ENCODE measurements at regions not wholly inside any gene's neighbourhood (a gene's known extent, or its start where the extent isn't known, plus 50 kb on each side); places are given as distances from the start of the nearest gene placed in this dataset.
A peak's percentile ranks its signal among the peaks of the same experiment; 100 is the strongest.

DNA sequence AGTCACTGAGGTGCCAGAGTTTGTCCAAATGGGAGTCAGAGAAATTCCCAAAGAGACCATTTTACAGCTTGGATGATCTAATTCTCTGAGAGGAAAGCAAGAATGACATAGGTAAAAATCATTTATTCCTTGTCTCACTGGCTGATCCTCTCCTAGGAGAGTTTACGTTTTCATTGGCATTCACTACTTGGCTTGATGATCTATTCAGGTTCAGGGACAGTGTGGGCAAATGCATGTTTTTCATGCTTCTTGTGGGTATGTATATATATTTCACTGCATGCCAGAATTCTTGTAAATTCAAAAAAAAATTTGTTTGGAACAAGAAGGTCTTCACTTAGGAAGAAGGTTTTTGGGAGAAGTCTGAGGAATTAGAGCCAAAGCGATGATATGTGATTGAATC is 403.4 kb upstream of the JAG1 start:
- FAIRE-seq (no peak), DNase-seq (ENCODE audit: low spot score) (no peak)

- DNase-seq (ENCODE audit: low spot score) (no peak), FAIRE-seq (no peak)
Observed at GRCh38 chr20:11080010-11080409, 406.2 kb upstream of the JAG1 start.

- no peak for FAIRE-seq
- DNase-seq (ENCODE audit: low spot score) = no peak
Observed at GRCh38 chr20:11080781-11081377, 407.1 kb upstream of the JAG1 start.

DNA sequence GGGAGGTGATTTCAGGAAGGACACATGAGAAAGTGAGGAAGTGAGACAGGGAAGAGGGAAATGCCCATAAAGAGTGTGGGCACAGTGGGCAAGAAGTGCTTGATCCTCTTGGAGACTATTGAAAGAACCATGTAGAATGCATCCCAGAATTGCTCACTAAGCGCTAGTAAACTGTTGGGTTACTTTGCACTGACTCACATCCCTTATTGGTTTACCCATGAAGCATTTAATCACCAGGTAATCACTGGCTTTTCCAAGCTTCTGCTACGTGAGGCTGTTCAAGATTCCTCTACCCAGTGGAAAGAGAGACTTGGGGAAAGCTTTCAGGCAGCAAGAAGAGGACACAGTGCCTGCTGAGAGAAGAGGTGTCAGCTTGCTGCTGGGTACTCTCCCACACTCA is 410.0 kb upstream of the JAG1 start:
- DNase-seq (ENCODE audit: low spot score) = peak; percentile 36
- FAIRE-seq = no peak

- DNase-seq (ENCODE audit: low spot score) (no peak), FAIRE-seq (no peak)
Observed at GRCh38 chr20:11084508-11084907, 410.7 kb upstream of the JAG1 start.

DNA sequence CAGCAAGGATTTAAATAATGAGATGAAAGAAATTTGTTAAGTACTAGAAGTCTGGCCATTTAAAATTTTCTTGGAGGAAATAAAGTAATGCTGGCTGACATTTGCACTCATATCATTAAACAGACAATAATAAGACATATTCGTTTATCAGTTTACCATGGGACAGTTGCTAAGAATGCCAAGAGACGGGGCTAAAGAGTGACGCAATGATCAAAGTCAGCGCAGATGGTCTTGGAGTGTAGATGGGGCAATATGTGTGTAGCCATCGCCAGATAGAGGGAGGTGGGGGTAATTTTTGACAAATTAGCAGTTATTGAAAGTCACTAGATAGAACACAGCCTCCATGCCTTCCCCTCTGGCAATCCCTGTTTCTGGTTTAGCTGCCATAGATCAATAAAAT is 413.2 kb upstream of the JAG1 start:
- FAIRE-seq = no peak

DNA sequence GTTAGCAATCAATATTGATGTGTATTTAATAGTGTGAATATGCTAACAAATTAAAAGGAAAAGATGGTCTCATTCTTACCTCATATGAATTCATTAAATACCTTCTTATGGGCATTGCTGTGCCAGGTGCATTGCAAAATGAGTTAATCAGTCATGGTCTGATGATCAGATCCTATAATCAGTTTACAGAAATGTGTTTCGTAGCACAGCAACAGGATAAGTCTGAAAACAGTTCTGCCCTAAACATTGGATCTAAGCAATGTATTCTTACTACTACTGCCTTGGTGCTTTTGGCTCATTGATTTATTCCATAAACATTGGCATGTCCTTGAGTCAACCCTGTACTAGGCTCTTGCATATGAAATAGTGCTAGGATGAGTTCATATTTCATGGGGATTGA is 417.0 kb upstream of the JAG1 start:
- no peak for DNase-seq (ENCODE audit: low spot score)
- FAIRE-seq = no peak

More for the DNA sequence above, 413.2 kb upstream of the JAG1 start:
- no peak for DNase-seq (ENCODE audit: low spot score)

DNA sequence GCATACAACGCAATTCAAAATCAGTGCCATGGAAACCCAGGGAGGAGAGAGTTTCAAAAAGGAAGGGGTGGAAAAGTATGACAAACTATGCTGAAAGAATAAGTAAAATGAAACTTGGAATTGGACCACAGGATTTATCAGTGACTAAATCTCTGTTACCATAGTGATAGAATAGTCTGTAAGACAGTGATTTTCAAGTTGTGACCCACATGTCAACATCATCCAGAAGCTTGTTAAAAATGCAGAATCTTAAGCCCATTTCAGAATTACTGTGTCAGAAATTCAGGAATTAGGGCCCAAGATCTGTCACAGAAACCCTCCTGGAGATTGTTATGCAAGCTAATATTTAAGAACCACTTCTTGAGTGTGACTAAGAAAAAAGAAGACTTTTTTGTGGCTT is 417.7 kb upstream of the JAG1 start:
- FAIRE-seq = no peak
- no peak for DNase-seq (ENCODE audit: low spot score)

DNA sequence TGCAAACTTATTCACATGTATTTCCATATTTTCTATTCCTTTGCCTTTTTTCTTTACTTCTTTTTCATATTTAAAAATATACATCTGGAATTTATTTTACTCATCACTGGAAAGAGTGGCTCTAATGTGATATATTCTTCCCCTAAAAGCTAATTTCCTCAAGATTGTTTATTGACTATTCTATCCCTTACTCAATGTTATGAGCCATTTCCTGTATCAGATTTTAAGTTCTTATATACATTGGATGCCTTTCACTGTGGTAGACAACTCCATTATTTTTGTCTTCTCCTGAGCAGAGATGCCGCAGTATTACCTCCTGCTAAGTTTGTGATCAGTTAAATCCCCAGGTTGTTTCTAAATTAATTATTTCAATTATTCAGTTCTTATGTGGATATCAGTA is 418.4 kb upstream of the JAG1 start:
- DNase-seq (ENCODE audit: low spot score) = no peak
- FAIRE-seq = no peak

DNA sequence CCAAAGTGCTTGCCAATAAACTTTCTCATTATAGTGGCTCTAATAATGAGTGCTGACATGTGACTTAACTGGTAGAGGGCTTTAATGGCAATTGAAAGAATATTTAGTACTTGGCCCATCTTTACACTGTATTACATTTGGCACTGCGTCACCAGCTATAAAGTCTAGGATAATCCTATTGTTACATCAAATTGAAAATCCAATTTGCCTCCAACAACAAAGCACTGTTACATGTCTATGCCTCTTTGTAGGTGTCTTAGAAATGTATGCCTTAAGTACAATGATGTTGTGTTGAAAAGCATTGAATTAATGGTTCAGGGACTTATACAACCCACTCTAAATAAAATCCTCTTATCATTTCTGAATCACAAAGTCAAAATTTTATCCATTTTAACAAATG is 420.4 kb upstream of the JAG1 start:
- no peak for FAIRE-seq
- DNase-seq (ENCODE audit: low spot score) = no peak

DNA sequence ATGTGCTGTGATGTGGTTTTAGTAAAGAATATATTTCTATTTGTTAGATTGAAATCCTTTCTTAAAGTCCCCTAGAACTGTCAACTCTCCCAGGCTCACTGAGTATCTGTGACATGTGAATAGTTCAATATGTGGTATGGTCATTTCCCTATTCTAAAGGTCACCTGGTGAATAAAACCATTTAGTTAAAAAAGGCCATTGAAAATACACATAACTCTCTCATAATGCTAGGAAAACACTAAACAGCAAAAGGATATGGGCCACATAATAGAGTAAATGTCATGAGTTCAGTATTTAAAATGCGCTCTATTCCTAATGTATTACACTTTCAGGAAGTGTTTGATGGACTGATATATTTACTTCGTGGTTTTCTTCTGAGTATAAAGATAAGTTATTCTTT is 420.9 kb upstream of the JAG1 start:
- FAIRE-seq = no peak

GRCh38 chr20:11098888-11099287 is 425.1 kb upstream of the JAG1 start:
- no peak for DNase-seq (ENCODE audit: low spot score)

More for the DNA sequence above, 420.9 kb upstream of the JAG1 start:
- DNase-seq (ENCODE audit: low spot score) = no peak

GRCh38 chr20:11101243-11101642 is 427.4 kb upstream of the JAG1 start:
- FAIRE-seq = no peak

More at GRCh38 chr20:11098888-11099287, 425.1 kb upstream of the JAG1 start:
- no peak for FAIRE-seq

DNA sequence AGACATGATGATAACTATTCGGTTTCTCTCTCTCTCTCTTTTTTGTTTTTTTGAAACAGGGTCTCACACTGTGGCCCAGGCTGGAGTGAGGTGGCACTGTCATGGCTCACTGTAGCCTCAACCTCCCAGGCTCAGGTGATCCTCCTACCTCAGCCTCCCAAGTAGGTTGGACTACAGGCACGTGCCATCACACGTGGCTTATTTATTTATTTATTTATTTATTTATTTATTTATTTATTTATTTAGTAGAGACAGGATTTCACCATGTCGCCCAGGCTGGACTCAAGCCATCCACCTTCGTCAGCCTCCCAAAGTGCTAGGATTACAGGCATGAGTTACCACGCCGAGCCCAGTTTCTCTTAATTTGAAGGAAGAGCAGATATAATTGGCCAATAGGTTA is 427.9 kb upstream of the JAG1 start:
- DNase-seq (ENCODE audit: low spot score) = no peak
- no peak for FAIRE-seq

More at GRCh38 chr20:11101243-11101642, 427.4 kb upstream of the JAG1 start:
- no peak for DNase-seq (ENCODE audit: low spot score)

DNA sequence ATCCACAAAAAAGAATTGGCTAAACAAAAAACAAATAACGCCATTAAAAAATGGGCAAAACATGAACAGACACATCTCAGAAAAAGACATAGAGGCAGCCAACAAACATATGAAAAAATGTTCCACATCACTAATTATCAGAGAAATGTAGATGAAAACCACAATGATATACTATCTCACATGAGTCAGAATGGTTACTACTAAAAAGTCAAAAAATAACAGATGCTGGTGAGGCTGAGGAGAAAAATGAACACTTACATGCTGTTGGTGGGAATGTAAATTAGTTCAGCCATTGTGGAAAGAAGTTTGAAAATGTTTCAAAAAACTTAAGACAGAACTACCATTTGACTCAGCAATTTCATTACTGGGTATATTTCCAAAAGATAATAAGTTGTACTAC is 430.1 kb upstream of the JAG1 start:
- DNase-seq (ENCODE audit: low spot score) (peak; percentile 29), FAIRE-seq (peak; percentile 88)

DNA sequence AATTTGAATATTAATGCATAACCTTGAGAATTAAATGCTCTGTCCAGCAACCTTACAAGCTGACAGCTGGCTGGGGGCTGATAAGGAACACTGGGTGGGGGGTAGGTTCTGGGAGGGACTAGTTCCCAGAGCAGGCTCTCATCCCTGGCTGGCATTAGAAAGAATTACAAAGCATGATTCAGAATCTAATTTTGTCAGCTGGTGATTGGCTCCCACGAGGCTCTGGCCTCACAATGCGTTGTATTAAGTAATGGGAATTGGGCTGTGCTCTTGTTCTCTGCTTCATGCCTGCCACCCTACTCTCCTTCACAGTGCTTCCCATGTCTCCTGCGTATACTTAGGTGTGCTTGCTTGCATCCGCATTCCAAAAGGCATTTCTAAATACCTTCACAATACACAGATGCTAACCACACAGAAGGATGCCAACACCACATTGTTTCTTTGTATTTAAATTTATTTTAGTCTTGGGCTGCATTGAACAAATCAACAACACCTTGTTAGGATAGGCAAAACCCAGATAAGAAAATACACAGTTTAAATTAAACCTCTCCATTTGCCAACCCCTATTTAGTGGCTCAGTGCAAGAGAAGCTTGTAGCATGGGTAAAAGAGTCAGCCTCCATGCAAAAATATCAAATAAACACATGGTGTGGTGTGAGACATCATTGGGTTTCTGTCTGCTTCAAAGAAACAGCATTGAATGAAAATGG is 434.5 kb upstream of the JAG1 start:
- FAIRE-seq (no peak), DNase-seq (ENCODE audit: low spot score) (no peak)

GRCh38 chr20:11110535-11110934 is 436.7 kb upstream of the JAG1 start:
- FAIRE-seq (no peak), DNase-seq (ENCODE audit: low spot score) (no peak)

- FAIRE-seq = no peak
Observed at GRCh38 chr20:11111191-11111590, 437.4 kb upstream of the JAG1 start.

GRCh38 chr20:11112832-11113231 is 439.0 kb upstream of the JAG1 start:
- DNase-seq (ENCODE audit: low spot score) (peak; percentile 19), FAIRE-seq (peak; percentile 50)

More at GRCh38 chr20:11111191-11111590, 437.4 kb upstream of the JAG1 start:
- DNase-seq (ENCODE audit: low spot score) = no peak

- FAIRE-seq (no peak), DNase-seq (ENCODE audit: low spot score) (no peak)
Observed at GRCh38 chr20:11114382-11114781, 440.6 kb upstream of the JAG1 start.

DNA sequence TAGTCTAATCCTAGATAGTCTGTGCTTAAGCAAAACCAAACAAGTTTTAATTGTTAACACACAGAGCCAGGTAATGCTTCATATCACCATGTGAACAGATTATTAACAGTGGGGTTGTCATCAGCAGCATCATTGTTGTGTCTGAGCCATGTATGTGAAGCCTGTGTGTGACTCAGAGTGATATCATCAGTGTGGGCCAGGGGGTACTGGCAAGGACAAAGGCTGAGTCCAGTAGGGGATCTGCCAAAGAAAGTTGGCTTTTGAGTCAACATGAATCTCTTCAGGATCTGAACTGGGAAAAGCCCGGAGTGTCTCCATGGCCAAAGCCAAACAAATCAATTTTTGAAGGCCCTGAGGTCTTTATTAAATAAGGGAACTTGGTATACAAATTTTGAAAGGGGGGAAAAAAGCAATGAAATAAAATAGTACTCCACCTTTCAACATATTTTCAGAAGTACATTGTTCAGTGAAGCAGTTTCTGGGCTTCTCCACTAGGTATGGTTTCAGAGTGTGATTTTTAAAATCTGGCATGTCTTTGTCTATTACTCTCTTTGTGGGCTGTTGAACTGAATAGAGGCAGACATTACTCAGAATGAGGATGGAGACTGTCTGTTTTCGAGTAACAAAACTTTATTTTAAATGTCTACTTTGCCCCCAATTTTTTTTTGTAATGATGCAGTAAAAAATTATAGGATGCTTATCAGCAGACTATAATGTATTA is 444.2 kb upstream of the JAG1 start:
- FAIRE-seq = peak; percentile 91
- DNase-seq (ENCODE audit: low spot score) = peak; percentile 97

- DNase-seq (ENCODE audit: low spot score) (peak; percentile 41), FAIRE-seq (peak; percentile 80)
Observed at GRCh38 chr20:11118802-11119380, 445.1 kb upstream of the JAG1 start.

Measured in RCC 7860 (cell line).